NB4 (cell line): ENCODE measurements at regions not wholly inside any gene's neighbourhood (a gene's known extent, or its start where the extent isn't known, plus 50 kb on each side); places are given as distances from the start of the nearest gene placed in this dataset.

ENCODE experiments used
- DNase-seq: peaks from one replicate; pipeline ENCODE4 v3.0.0; 2010; ENCODE audit warnings: low read depth
- H3K4me3 ChIP-seq: one replicate; pipeline ENCODE4 v1.5.1; 2011; ENCODE audit warnings: mild to moderate bottlenecking, low read depth, low read length, moderate library complexity
- MYC ChIP-seq: IDR thresholded peaks from 2 replicates; pipeline ENCODE4 v1.6.1; 2011; ENCODE audit warnings: low read depth, low read length
- POLR2A ChIP-seq: IDR thresholded peaks from 2 replicates; pipeline ENCODE4 v1.6.1; 2011; ENCODE audit warnings: mild to moderate bottlenecking; ENCODE audit not compliant: insufficient read length; ENCODE audit errors: extremely low read depth
- TF ChIP-seq, protein P1 (sequence below): IDR thresholded peaks from one replicate; pipeline ENCODE4 v1.5.1; 2012; ENCODE audit warnings: low read depth, low read length
- TF ChIP-seq, protein P2 (sequence below): IDR thresholded peaks from 2 replicates; pipeline ENCODE4 v1.6.1; 2011; ENCODE audit warnings: low read depth, low read length

DNA sequence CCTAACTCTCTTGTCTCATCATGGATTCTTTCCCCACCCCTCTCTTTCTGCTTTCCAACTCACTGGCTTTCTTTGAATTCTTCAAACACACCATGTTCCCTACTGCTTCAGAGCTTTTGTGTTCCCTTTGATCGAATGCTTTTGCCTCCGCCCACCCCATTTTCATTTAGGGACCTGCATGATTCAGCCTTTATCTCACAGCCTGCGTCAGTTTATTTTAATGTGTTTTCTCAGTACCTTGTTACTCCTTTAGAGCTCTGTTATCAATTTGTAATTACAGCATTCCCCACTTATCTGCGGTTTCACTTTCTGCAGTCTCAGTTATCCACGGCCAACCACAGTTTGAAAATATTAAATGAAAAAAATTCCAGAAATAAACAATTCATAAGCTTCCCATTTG is 451.3 kb downstream of the METTL15 start:
- no peak for TF ChIP-seq POLR2A
- TF ChIP-seq, protein P1, sequence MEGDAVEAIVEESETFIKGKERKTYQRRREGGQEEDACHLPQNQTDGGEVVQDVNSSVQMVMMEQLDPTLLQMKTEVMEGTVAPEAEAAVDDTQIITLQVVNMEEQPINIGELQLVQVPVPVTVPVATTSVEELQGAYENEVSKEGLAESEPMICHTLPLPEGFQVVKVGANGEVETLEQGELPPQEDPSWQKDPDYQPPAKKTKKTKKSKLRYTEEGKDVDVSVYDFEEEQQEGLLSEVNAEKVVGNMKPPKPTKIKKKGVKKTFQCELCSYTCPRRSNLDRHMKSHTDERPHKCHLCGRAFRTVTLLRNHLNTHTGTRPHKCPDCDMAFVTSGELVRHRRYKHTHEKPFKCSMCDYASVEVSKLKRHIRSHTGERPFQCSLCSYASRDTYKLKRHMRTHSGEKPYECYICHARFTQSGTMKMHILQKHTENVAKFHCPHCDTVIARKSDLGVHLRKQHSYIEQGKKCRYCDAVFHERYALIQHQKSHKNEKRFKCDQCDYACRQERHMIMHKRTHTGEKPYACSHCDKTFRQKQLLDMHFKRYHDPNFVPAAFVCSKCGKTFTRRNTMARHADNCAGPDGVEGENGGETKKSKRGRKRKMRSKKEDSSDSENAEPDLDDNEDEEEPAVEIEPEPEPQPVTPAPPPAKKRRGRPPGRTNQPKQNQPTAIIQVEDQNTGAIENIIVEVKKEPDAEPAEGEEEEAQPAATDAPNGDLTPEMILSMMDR, result no peak
- TF ChIP-seq, protein P2, sequence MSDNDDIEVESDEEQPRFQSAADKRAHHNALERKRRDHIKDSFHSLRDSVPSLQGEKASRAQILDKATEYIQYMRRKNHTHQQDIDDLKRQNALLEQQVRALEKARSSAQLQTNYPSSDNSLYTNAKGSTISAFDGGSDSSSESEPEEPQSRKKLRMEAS, result no peak
- no peak for TF ChIP-seq MYC
- no peak overlapping the region for H3K4me3 ChIP-seq
- no peak for DNase-seq

DNA sequence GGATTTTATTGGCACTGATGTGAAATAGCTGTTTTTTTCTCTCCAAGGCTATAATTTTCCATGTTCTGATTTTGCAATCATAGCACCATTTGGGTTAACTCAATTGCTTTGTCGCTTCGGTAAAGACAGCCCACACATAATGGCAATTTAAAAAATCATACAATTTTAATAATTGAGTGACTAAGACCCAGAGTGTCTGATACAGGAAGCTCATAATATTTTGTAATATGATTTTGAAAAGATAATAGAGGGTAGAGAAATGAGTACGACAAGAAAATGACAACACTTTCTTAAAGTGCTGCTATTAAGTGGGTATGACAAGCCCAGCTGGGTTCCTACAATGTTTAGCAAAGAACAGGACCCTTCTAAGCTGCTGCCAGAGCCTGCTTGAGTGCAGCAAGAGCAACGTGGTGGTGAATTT is 439.1 kb downstream of the METTL15 start:
- no peak for DNase-seq
- H3K4me3 ChIP-seq, result no peak overlapping the region
- TF ChIP-seq, protein P2, result no peak
- no peak for TF ChIP-seq MYC
- TF ChIP-seq, protein P1, result no peak
- TF ChIP-seq POLR2A, result no peak

DNA sequence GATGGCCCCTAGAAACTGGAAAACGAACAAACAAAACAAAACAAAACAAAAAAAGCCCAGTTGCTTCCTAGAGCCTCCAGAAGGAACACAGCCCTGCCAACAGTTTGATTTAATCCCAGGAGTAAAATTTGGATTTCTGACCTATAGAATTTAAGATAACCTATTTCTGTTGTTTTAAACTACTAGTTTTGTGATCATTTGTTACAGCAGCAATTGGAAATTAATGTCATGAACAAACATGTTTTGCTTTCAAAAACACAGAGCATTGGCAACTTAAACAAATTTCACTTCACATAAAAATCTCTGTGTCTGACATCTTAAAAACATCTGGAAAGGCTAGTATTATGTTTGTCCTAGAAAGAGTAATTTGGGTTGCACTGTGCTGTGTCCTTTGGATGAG is 437.3 kb downstream of the METTL15 start:
- no peak for DNase-seq
- no peak overlapping the region for H3K4me3 ChIP-seq
- TF ChIP-seq, protein P2, result no peak
- no peak for TF ChIP-seq MYC
- TF ChIP-seq POLR2A, result no peak
- TF ChIP-seq, protein P1, result no peak

DNA sequence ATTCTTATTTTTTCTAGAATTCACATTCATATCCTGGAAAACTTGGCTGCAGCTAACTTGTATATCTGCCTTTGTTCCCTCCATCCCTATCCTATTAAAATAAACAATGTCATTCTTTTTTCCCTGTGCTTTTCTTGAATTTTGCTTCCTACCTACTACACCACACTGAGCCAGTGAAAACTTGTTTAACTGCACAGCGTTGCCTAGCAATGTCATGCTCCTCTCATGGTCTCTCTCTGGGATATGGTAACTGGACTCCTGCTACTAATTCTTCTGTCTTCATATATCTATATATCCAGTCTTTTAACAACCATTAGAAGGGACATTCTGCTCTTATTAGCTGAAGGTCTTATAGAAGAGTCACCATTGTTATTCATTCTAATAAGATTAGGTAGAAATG is 434.4 kb downstream of the METTL15 start:
- DNase-seq, result no peak
- TF ChIP-seq, protein P1, result no peak
- TF ChIP-seq, protein P2, result no peak
- no peak for TF ChIP-seq POLR2A
- no peak for TF ChIP-seq MYC
- no peak overlapping the region for H3K4me3 ChIP-seq

DNA sequence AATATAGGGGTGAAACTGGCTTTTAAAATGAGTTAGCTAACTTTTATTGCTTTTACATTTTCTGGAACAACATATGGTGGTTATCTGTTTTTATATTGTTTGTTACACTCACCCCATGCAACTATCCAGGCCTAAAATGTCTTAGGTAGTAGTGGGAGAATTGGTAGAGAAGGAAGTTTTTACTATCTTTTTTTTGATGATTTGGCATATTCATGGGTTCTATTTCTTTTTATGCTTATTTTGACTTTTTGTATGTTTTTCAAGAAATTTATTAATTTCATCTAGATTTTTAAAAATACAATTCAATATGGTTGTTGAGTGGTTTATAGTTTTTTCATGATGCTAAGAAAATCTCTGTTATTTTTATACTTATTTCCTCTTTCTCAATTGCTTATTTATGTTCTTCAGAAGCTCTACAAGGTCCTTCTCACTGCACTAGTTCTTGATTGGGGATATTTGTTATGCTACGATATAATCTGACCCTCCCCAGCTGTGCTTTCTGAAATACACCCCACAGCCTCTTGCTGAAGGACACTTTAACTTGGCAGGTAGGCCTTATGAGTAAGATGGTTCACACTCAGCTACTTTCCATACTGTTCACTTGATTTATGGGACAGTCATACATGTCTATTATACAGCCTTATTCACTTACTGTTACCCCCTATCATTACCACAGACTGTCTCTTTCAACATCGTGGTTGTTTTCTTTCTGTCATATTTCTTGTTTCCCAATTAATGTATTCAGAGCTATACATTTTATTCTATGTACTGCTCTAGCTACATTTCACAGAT is 431.2 kb downstream of the METTL15 start:
- no peak for DNase-seq
- no peak overlapping the region for H3K4me3 ChIP-seq
- TF ChIP-seq, protein P1, result no peak
- no peak for TF ChIP-seq MYC
- TF ChIP-seq, protein P2, result no peak
- TF ChIP-seq POLR2A, result no peak

DNA sequence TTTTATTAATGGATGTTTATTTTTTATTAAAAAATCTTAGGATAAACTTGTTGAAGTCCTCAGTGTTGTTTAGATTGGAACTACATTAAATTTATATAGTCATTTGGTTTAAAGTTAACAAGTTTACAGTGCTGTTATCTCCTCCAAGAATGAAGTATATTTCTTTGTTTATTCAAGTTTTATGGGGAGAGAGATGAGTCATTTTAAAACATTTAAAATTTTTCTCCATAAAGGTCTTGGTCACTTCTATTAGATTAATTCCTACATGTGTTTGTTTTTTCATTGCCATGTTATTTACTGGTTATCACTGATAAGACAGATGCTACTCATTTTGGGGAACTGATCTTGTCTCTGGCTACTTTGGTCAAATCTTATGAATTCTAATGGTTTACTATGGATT is 429.6 kb downstream of the METTL15 start:
- no peak overlapping the region for H3K4me3 ChIP-seq
- TF ChIP-seq POLR2A, result no peak
- TF ChIP-seq, protein P1, result no peak
- TF ChIP-seq, protein P2, result no peak
- no peak for TF ChIP-seq MYC
- no peak for DNase-seq
